ENCODE measurements at regions not wholly inside any gene's neighbourhood (a gene's known extent, or its start where the extent isn't known, plus 50 kb on each side); places are given as distances from the start of the nearest gene placed in this dataset.

DNA sequence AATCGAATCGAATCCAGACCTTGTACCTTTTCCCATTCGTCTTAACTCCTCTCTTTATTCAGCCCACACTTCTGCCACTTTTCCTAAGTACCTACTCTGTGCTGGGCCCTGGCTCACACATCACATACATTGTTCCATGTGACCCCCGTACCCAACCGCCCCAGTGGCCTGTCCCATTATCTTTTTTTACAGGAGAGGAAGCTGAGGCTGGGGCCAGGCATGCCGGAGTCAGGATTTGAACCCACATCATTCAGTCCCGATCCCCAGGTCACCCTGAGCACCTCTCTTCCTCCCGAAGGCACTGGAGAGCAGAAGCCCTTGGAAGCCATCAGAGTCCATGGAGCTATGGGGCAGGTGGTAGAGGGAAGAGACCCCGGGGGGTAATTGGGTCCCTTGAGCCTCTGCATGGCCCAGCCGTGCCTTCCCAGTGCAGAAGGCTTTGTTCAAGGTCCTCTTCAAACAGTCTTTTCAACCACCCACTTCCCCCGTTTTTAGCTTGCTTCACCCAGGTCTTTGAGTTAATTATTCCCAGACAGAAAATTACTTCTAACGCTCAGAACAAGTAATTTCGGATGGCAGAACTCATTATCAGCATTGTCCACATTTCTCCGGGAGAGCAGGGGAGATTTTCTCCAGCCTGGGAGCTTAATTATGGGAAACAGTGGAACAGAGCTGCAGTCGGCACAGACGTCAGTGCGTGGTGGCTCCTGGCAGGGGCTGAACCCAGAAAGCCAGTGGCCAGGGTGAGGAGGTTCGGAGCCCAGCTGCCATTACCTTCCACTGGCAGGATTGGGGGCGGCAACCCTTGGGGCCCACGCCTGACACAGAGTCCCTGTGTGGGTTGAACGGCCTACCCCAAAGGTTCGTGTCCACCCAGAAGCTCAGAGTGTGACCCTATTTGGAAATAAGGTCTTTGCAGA is 82.4 kb upstream of the RTL6 start:
- TF ChIP-seq, protein P1, sequence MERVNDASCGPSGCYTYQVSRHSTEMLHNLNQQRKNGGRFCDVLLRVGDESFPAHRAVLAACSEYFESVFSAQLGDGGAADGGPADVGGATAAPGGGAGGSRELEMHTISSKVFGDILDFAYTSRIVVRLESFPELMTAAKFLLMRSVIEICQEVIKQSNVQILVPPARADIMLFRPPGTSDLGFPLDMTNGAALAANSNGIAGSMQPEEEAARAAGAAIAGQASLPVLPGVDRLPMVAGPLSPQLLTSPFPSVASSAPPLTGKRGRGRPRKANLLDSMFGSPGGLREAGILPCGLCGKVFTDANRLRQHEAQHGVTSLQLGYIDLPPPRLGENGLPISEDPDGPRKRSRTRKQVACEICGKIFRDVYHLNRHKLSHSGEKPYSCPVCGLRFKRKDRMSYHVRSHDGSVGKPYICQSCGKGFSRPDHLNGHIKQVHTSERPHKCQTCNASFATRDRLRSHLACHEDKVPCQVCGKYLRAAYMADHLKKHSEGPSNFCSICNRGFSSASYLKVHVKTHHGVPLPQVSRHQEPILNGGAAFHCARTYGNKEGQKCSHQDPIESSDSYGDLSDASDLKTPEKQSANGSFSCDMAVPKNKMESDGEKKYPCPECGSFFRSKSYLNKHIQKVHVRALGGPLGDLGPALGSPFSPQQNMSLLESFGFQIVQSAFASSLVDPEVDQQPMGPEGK (CRISPR knock-in tag; IDR thresholded peaks at IDR 0.05; ENCODE audit: borderline replicate concordance), result no peak
- TF ChIP-seq ZNF70 (CRISPR knock-in tag; IDR thresholded peaks at IDR 0.05) (no peak), ZNF565 (CRISPR knock-in tag; conservative IDR thresholded peaks at IDR 0.05; ENCODE audit: low read depth) (no peak), ZNF8 (CRISPR knock-in tag; IDR thresholded peaks at IDR 0.05) (no peak), RARB (CRISPR knock-in tag; IDR thresholded peaks at IDR 0.05) (no peak), PPARA (CRISPR knock-in tag; IDR thresholded peaks at IDR 0.05; ENCODE audit: borderline replicate concordance) (no peak)
- ATAC-seq, result no peak

DNA sequence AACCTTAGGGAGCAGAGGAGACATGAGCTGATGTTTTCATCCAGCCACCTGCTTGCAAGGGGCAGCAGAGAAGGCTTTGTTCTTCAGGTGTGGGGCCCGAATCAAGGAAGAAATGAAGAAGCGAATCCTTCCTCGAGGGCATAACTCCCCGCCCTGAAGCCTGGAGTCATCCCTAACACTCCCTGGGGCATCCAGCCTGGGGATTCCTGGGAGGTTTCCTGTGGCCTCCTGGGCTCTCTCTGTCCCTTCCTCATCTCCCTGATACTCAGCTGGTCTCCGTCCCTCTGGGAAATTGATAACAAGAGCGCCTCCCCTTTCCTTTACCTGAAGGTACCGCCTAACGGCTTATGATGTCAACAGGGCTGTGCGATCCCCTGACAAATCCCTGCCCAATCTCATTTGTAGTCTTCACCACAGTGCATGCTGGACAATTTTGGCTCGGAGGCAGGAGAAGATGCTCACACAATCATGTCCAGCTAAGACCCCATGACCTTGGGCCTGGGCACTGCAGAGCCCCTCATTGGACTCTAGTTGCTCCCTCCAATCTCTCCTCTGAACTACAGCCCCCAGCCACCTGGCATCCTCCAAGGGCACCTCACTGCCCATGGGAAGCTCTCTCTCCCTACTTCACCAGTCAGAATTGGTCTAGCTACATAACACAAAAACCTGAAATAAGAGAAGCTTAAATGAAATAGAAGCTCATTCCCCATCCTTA is 80.6 kb upstream of the RTL6 start:
- TF ChIP-seq, protein P2, sequence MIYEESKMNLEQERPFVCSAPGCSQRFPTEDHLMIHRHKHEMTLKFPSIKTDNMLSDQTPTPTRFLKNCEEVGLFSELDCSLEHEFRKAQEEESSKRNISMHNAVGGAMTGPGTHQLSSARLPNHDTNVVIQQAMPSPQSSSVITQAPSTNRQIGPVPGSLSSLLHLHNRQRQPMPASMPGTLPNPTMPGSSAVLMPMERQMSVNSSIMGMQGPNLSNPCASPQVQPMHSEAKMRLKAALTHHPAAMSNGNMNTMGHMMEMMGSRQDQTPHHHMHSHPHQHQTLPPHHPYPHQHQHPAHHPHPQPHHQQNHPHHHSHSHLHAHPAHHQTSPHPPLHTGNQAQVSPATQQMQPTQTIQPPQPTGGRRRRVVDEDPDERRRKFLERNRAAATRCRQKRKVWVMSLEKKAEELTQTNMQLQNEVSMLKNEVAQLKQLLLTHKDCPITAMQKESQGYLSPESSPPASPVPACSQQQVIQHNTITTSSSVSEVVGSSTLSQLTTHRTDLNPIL (CRISPR knock-in tag; IDR thresholded peaks at IDR 0.05; ENCODE audit: low read depth), result no peak
- TF ChIP-seq ZNF70 (CRISPR knock-in tag; IDR thresholded peaks at IDR 0.05) (no peak), SNAI2 (CRISPR knock-in tag; IDR thresholded peaks at IDR 0.05) (no peak), BACH2 (CRISPR knock-in tag; IDR thresholded peaks at IDR 0.05; ENCODE audit: borderline replicate concordance) (no peak), CSDC2 (CRISPR knock-in tag; IDR thresholded peaks at IDR 0.05) (no peak)
- TF ChIP-seq, protein P3, sequence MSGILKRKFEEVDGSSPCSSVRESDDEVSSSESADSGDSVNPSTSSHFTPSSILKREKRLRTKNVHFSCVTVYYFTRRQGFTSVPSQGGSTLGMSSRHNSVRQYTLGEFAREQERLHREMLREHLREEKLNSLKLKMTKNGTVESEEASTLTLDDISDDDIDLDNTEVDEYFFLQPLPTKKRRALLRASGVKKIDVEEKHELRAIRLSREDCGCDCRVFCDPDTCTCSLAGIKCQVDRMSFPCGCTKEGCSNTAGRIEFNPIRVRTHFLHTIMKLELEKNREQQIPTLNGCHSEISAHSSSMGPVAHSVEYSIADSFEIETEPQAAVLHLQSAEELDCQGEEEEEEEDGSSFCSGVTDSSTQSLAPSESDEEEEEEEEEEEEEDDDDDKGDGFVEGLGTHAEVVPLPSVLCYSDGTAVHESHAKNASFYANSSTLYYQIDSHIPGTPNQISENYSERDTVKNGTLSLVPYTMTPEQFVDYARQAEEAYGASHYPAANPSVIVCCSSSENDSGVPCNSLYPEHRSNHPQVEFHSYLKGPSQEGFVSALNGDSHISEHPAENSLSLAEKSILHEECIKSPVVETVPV (CRISPR knock-in tag; IDR thresholded peaks at IDR 0.05), result no peak
- TF ChIP-seq, protein P4, sequence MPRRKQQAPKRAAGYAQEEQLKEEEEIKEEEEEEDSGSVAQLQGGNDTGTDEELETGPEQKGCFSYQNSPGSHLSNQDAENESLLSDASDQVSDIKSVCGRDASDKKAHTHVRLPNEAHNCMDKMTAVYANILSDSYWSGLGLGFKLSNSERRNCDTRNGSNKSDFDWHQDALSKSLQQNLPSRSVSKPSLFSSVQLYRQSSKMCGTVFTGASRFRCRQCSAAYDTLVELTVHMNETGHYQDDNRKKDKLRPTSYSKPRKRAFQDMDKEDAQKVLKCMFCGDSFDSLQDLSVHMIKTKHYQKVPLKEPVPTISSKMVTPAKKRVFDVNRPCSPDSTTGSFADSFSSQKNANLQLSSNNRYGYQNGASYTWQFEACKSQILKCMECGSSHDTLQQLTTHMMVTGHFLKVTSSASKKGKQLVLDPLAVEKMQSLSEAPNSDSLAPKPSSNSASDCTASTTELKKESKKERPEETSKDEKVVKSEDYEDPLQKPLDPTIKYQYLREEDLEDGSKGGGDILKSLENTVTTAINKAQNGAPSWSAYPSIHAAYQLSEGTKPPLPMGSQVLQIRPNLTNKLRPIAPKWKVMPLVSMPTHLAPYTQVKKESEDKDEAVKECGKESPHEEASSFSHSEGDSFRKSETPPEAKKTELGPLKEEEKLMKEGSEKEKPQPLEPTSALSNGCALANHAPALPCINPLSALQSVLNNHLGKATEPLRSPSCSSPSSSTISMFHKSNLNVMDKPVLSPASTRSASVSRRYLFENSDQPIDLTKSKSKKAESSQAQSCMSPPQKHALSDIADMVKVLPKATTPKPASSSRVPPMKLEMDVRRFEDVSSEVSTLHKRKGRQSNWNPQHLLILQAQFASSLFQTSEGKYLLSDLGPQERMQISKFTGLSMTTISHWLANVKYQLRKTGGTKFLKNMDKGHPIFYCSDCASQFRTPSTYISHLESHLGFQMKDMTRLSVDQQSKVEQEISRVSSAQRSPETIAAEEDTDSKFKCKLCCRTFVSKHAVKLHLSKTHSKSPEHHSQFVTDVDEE (CRISPR knock-in tag; IDR thresholded peaks at IDR 0.05), result no peak
- ATAC-seq, result no peak

DNA sequence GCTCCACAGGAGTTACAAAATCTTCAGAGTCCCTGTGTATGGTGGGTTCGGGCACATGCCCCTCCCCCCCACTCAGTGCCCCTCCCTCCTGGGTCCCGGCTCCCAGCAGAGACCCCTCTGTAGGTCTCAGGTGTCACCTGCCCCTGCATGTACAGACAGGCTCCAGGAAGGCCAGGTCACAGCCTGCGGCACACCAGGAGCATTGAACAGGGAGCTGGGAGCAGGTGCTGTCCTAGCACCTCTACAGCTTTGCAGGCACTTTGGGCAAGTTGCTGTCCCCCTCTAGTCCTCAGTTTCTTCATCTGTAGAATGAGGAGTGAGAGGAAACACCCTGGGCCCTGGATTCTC is 80.1 kb upstream of the RTL6 start:
- no peak for ATAC-seq
- no peak for TF ChIP-seq ZNF565 (CRISPR knock-in tag; conservative IDR thresholded peaks at IDR 0.05; ENCODE audit: low read depth)

DNA sequence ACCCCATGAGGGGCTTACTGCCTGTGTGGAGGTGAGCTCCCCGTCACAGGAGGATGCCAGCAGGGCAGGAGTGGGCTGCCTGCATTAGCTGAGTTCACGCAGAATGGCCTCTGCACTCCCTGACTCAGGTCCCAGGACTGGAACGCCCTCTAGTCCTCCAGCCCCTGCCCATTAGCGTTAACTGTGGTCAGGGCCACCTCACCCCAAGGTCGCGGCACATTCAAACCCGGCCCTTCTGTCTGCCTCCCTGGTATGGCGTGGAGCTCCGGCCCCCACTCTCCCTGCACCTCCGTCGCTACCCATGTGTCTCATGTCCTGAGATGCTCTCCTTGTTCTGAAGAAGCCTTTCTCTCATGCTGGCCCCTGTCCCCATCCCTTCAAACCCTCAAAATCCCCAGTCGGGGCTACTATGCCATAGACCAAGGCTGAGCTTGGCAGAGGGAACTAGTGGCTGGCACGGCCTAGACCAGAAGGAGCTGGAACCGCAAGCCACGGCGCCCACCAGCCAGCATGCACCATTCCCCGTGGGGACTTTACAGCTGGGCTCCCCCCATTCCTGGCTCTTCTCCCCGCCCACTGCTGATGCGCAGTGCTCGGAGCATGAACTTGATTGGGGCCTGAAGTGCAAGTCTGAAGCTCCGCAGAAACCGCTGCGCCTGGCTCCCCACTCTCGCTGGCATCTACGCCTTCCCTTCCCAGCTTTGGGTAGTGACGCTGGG is 79.5 kb upstream of the RTL6 start:
- ATAC-seq, result no peak
- TF ChIP-seq OSR1 (CRISPR knock-in tag; IDR thresholded peaks at IDR 0.05), result no peak
- no peak for TF ChIP-seq TCF4 (CRISPR knock-in tag; IDR thresholded peaks at IDR 0.05; ENCODE audit: borderline replicate concordance)
- no peak for TF ChIP-seq ZFP3 (CRISPR knock-in tag; IDR thresholded peaks at IDR 0.05)
- no peak for TF ChIP-seq ARNTL (CRISPR knock-in tag; IDR thresholded peaks at IDR 0.05; ENCODE audit: borderline replicate concordance, low read depth)
- TF ChIP-seq, protein P1 (CRISPR knock-in tag; IDR thresholded peaks at IDR 0.05; ENCODE audit: borderline replicate concordance), result no peak
